Mammary epithelial cell (primary cell): ENCODE measurements at regions not wholly inside any gene's neighbourhood (a gene's known extent, or its start where the extent isn't known, plus 50 kb on each side); places are given as distances from the start of the nearest gene placed in this dataset.

Experiments used
- EZH2 ChIP-seq: IDR thresholded peaks from 2 replicates; pipeline ENCODE4 v1.6.1; 2012; ENCODE audit warnings: low read length, inconsistent platforms, borderline replicate concordance
- TF ChIP-seq, protein P1 (sequence below), 2 donors: IDR thresholded peaks in 1 of 2; conservative IDR thresholded peaks in 1 of 2; 2 replicates each; pipeline ENCODE4 v1.5.1; 2011 to 2012; ENCODE audit warnings: inconsistent platforms in 2 of 2, low read length in 2 of 2, mild to moderate bottlenecking in 2 of 2, control low read depth in 1 of 2, low read depth in 1 of 2; ENCODE audit not compliant: insufficient read depth in 1 of 2; ENCODE audit errors: extremely low read depth in 1 of 2

DNA sequence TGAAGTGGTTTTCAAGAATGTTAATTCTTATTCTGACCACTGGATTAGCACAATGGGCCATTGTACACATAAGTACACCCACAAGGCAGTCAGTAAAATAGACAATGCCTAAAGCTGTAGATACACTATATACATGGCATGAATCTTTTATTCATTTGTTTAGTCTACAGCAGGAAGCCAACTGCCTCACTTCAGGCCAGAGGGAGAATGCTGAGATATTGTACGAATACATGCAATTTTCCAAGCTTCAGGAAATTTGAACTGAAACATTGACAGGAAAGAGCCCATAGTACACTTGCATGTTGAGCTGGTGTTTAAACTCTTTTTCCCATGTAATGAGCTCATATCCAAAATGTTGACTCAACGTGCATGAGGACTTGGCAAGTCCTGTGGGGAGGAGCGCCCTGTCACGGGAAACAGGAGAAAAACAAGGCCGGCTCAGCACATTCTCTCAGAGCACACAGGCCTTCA, 111.6 kb upstream of the CYP1B1 start:
- TF ChIP-seq, protein P1, sequence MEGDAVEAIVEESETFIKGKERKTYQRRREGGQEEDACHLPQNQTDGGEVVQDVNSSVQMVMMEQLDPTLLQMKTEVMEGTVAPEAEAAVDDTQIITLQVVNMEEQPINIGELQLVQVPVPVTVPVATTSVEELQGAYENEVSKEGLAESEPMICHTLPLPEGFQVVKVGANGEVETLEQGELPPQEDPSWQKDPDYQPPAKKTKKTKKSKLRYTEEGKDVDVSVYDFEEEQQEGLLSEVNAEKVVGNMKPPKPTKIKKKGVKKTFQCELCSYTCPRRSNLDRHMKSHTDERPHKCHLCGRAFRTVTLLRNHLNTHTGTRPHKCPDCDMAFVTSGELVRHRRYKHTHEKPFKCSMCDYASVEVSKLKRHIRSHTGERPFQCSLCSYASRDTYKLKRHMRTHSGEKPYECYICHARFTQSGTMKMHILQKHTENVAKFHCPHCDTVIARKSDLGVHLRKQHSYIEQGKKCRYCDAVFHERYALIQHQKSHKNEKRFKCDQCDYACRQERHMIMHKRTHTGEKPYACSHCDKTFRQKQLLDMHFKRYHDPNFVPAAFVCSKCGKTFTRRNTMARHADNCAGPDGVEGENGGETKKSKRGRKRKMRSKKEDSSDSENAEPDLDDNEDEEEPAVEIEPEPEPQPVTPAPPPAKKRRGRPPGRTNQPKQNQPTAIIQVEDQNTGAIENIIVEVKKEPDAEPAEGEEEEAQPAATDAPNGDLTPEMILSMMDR (conservative IDR thresholded peaks at IDR 0.05 in 1 of 2, IDR thresholded peaks at IDR 0.05 in 1 of 2; ENCODE audit: extremely low read depth in 1 of 2, insufficient read depth in 1 of 2, low read depth in 1 of 2, low read length in 2 of 2): no peak
- TF ChIP-seq EZH2: no peak
